ENCODE measurements at regions not wholly inside any gene's neighbourhood (a gene's known extent, or its start where the extent isn't known, plus 50 kb on each side); places are given as distances from the start of the nearest gene placed in this dataset.

DNA sequence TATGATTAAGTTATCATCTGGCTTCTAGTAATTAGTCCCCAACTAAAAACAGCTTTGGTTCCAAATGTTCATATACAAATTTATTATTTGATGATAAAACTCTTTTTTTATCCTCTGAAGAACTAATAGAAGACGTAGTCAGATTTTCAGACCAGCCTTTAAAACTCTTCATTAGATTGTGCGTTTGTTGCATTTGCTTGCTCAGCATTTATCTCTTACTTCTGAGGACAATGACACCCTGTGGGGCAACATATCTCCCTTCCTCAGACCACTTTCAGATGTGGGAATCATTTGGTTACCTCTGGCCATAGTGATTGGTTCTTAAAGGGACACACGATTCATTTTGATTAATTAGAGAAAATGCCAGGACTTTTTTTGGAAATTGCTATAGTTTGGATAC lies 481.8 kb downstream of the HAO1 start:
- H3K36me3 ChIP-seq (ENCODE audit: insufficient read depth, low read length) = no peaks in the 10 kb centered on the region
- TF ChIP-seq, protein P1, sequence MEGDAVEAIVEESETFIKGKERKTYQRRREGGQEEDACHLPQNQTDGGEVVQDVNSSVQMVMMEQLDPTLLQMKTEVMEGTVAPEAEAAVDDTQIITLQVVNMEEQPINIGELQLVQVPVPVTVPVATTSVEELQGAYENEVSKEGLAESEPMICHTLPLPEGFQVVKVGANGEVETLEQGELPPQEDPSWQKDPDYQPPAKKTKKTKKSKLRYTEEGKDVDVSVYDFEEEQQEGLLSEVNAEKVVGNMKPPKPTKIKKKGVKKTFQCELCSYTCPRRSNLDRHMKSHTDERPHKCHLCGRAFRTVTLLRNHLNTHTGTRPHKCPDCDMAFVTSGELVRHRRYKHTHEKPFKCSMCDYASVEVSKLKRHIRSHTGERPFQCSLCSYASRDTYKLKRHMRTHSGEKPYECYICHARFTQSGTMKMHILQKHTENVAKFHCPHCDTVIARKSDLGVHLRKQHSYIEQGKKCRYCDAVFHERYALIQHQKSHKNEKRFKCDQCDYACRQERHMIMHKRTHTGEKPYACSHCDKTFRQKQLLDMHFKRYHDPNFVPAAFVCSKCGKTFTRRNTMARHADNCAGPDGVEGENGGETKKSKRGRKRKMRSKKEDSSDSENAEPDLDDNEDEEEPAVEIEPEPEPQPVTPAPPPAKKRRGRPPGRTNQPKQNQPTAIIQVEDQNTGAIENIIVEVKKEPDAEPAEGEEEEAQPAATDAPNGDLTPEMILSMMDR (IDR thresholded peaks at IDR 0.05; ENCODE audit: borderline replicate concordance, extremely low read depth, low read length, poor library complexity, severe bottlenecking) = no peak
- no peak for TF ChIP-seq EZH2 (IDR thresholded peaks at IDR 0.05; ENCODE audit: borderline replicate concordance, low read depth, low read length, severe bottlenecking)
- H3K9me3 ChIP-seq (ENCODE audit: insufficient read depth, low read length, severe bottlenecking) = no peaks in the 10 kb centered on the region
- no peak overlapping the region for H3K27ac ChIP-seq (ENCODE audit: low read length)
- no peaks in the 10 kb centered on the region for H3K27me3 ChIP-seq (ENCODE audit: insufficient read depth, low read length, poor library complexity)
- H3K4me3 ChIP-seq (ENCODE audit: low read depth in 1 of 2, low read length in 2 of 2) = no peak overlapping the region
- no peaks in the 10 kb centered on the region for H3K4me1 ChIP-seq (ENCODE audit: insufficient read depth, low read length)
- no peak for DNase-seq
- H3K4me2 ChIP-seq (ENCODE audit: insufficient read depth, low read length) = no peak overlapping the region
- no peaks in the 10 kb centered on the region for H3K79me2 ChIP-seq (ENCODE audit: insufficient read depth, low read length)
- no peak for ATAC-seq (ENCODE audit: insufficient read depth, low read depth)
- no peak overlapping the region for H3K9ac ChIP-seq (ENCODE audit: low read depth, low read length)
- no peaks in the 10 kb centered on the region for H4K20me1 ChIP-seq (ENCODE audit: insufficient read depth, low read length)
- H2AFZ ChIP-seq (ENCODE audit: low read depth, low read length) = no peak overlapping the region

- Histone ChIP-seq H3K79me2 (ENCODE audit: insufficient read depth, low read length) (no peaks in the 10 kb centered on the region), H3K9me3 (ENCODE audit: insufficient read depth, low read length, severe bottlenecking) (no peaks in the 10 kb centered on the region), H3K4me2 (ENCODE audit: insufficient read depth, low read length) (no peak overlapping the region), H3K9ac (ENCODE audit: low read depth, low read length) (no peak overlapping the region), H3K36me3 (ENCODE audit: insufficient read depth, low read length) (no peaks in the 10 kb centered on the region), H3K27ac (ENCODE audit: low read length) (no peak overlapping the region), H3K4me1 (ENCODE audit: insufficient read depth, low read length) (no peaks in the 10 kb centered on the region), H3K4me3 (ENCODE audit: low read depth in 1 of 2, low read length in 2 of 2) (no peak overlapping the region), H2AFZ (ENCODE audit: low read depth, low read length) (no peak overlapping the region), H4K20me1 (ENCODE audit: insufficient read depth, low read length) (no peaks in the 10 kb centered on the region), H3K27me3 (ENCODE audit: insufficient read depth, low read length, poor library complexity) (no peaks in the 10 kb centered on the region)
- ATAC-seq (ENCODE audit: insufficient read depth, low read depth) (no peak), DNase-seq (no peak)
- no peak for TF ChIP-seq EZH2 (IDR thresholded peaks at IDR 0.05; ENCODE audit: borderline replicate concordance, low read depth, low read length, severe bottlenecking)
- TF ChIP-seq, protein P1 (IDR thresholded peaks at IDR 0.05; ENCODE audit: borderline replicate concordance, extremely low read depth, low read length, poor library complexity, severe bottlenecking) = no peak
These were observed 481.2 kb downstream of the HAO1 start for GRCh38 chr20:7459083-7459482.

GRCh38 chr20:7463290-7463689 lies 477.0 kb downstream of the HAO1 start:
- ATAC-seq (ENCODE audit: insufficient read depth, low read depth) (no peak), DNase-seq (no peak)
- no peaks in the 10 kb centered on the region for H4K20me1 ChIP-seq (ENCODE audit: insufficient read depth, low read length)
- no peaks in the 10 kb centered on the region for H3K27me3 ChIP-seq (ENCODE audit: insufficient read depth, low read length, poor library complexity)
- no peaks in the 10 kb centered on the region for H3K79me2 ChIP-seq (ENCODE audit: insufficient read depth, low read length)
- H3K36me3 ChIP-seq (ENCODE audit: insufficient read depth, low read length) = no peaks in the 10 kb centered on the region
- TF ChIP-seq EZH2 (IDR thresholded peaks at IDR 0.05; ENCODE audit: borderline replicate concordance, low read depth, low read length, severe bottlenecking) = no peak
- TF ChIP-seq, protein P1 (IDR thresholded peaks at IDR 0.05; ENCODE audit: borderline replicate concordance, extremely low read depth, low read length, poor library complexity, severe bottlenecking) = no peak
- H3K4me2 ChIP-seq (ENCODE audit: insufficient read depth, low read length) = no peak overlapping the region
- H3K4me1 ChIP-seq (ENCODE audit: insufficient read depth, low read length) = no peaks in the 10 kb centered on the region
- no peak overlapping the region for H3K9ac ChIP-seq (ENCODE audit: low read depth, low read length)
- H2AFZ ChIP-seq (ENCODE audit: low read depth, low read length) = no peak overlapping the region
- no peak overlapping the region for H3K27ac ChIP-seq (ENCODE audit: low read length)
- no peak overlapping the region for H3K4me3 ChIP-seq (ENCODE audit: low read depth in 1 of 2, low read length in 2 of 2)
- no peaks in the 10 kb centered on the region for H3K9me3 ChIP-seq (ENCODE audit: insufficient read depth, low read length, severe bottlenecking)

DNA sequence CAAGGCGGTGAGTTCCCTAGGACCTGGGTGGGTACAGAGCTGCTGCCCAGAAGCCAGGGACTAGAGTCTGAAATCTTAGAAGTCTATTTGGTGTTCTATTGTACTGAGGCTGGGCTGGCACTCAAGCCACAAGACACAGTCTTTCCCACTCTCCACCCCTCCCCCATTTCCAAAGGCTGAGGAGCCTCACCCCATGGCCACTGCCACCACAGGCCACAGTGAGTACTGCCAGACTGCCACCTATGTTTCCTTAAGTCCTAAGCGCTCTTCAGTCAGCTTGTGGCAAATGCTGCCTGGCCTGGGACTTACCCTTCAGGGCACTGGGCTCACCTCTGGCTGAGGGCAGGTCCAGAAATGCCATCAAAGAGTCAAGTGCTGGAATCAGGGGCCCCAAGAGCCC lies 469.3 kb downstream of the HAO1 start:
- no peaks in the 10 kb centered on the region for H3K79me2 ChIP-seq (ENCODE audit: insufficient read depth, low read length)
- H4K20me1 ChIP-seq (ENCODE audit: insufficient read depth, low read length) = no peaks in the 10 kb centered on the region
- no peaks in the 10 kb centered on the region for H3K9me3 ChIP-seq (ENCODE audit: insufficient read depth, low read length, severe bottlenecking)
- H3K27ac ChIP-seq (ENCODE audit: low read length) = no peak overlapping the region
- no peak overlapping the region for H3K4me3 ChIP-seq (ENCODE audit: low read depth in 1 of 2, low read length in 2 of 2)
- ATAC-seq (ENCODE audit: insufficient read depth, low read depth) (no peak), DNase-seq (no peak)
- H3K9ac ChIP-seq (ENCODE audit: low read depth, low read length) = no peak overlapping the region
- no peaks in the 10 kb centered on the region for H3K4me1 ChIP-seq (ENCODE audit: insufficient read depth, low read length)
- H2AFZ ChIP-seq (ENCODE audit: low read depth, low read length) = no peak overlapping the region
- no peak overlapping the region for H3K4me2 ChIP-seq (ENCODE audit: insufficient read depth, low read length)
- H3K27me3 ChIP-seq (ENCODE audit: insufficient read depth, low read length, poor library complexity) = no peaks in the 10 kb centered on the region
- H3K36me3 ChIP-seq (ENCODE audit: insufficient read depth, low read length) = no peaks in the 10 kb centered on the region
- TF ChIP-seq, protein P1 (IDR thresholded peaks at IDR 0.05; ENCODE audit: borderline replicate concordance, extremely low read depth, low read length, poor library complexity, severe bottlenecking) = peak; percentile 13
- no peak for TF ChIP-seq EZH2 (IDR thresholded peaks at IDR 0.05; ENCODE audit: borderline replicate concordance, low read depth, low read length, severe bottlenecking)

Data from DND-41 (cell line).